Spinal cord (tissue), 9 donors: ENCODE measurements at regions not wholly inside any gene's neighbourhood (a gene's known extent, or its start where the extent isn't known, plus 50 kb on each side); places are given as distances from the start of the nearest gene placed in this dataset.
"Not testable (repeated sequence)": the region's sequence is repeated elsewhere in the genome, so short reads cannot be mapped to it uniquely, and the experiment has no call there.

Source experiments
- DNase-seq, 6 donors: peaks; one replicate each; pipeline versions ENCODE4 v3.0.0 to v3.0.0-alpha.2; 2013 to 2015; ENCODE audit warnings: low spot score in 6 of 6, low read depth in 4 of 6
- H3K27ac ChIP-seq: one replicate; pipeline ENCODE4 v1.5.1; 2013; ENCODE audit warnings: low read depth, low read length, control low read depth
- H3K27me3 ChIP-seq: one replicate; pipeline ENCODE4 v1.6.1; 2013; ENCODE audit warnings: low read length; ENCODE audit not compliant: control insufficient read depth, insufficient read depth
- H3K36me3 ChIP-seq: one replicate; pipeline ENCODE4 v1.6.1; 2013; ENCODE audit warnings: low read length; ENCODE audit not compliant: control insufficient read depth, insufficient read depth
- H3K4me1 ChIP-seq: one replicate; pipeline ENCODE4 v1.6.1; 2013; ENCODE audit warnings: low read length; ENCODE audit not compliant: control insufficient read depth, insufficient read depth
- H3K4me3 ChIP-seq: one replicate; pipeline ENCODE4 v1.5.1; 2013; ENCODE audit warnings: low read depth, low read length, control low read depth
- H3K9me3 ChIP-seq: one replicate; pipeline ENCODE4 v1.6.1; 2013; ENCODE audit warnings: low read length; ENCODE audit not compliant: control insufficient read depth, insufficient read depth
- WGBS: methylation state at CpG from one replicate; pipeline ENCODE4 v1.1.5; 2013; ENCODE audit warnings: missing lambda C conversion rate; ENCODE audit not compliant: insufficient coverage; 5-methylcytosine and 5-hydroxymethylcytosine counted together
- donor health status: healthy.

GRCh38 chr5:83889971-83890745 lies 169.5 kb upstream of the HAPLN1 start:
- peak in 3 of 6 donors; percentile 5 to 89 (median 35) for DNase-seq
- H3K36me3 ChIP-seq, result no peaks in the 10 kb centered on the region
- no peaks in the 10 kb centered on the region for H3K4me1 ChIP-seq
- no peak overlapping the region for H3K27ac ChIP-seq
- no peaks in the 10 kb centered on the region for H3K9me3 ChIP-seq
- no peak overlapping the region for H3K4me3 ChIP-seq
- no peaks in the 10 kb centered on the region for H3K27me3 ChIP-seq
- WGBS, result no CpG with 5 or more reads among the region's 6 CpGs

- peak in 1 of 6 donors; percentile 13 for DNase-seq
- Histone ChIP-seq H3K36me3 (no peaks in the 10 kb centered on the region), H3K4me3 (no peak overlapping the region), H3K4me1 (no peaks in the 10 kb centered on the region), H3K27ac (no peak overlapping the region), H3K27me3 (no peaks in the 10 kb centered on the region), H3K9me3 (no peaks in the 10 kb centered on the region)
- 65% methylated on average over 2 of the region's 8 CpGs for WGBS
Observed at GRCh38 chr5:83877911-83878706, 157.5 kb upstream of the HAPLN1 start.

GRCh38 chr5:83871533-83872395 lies 151.1 kb upstream of the HAPLN1 start:
- no peak for DNase-seq
- H3K9me3 ChIP-seq, result no peaks in the 10 kb centered on the region
- no peaks in the 10 kb centered on the region for H3K4me1 ChIP-seq
- no peaks in the 10 kb centered on the region for H3K36me3 ChIP-seq
- H3K27ac ChIP-seq, result no peak overlapping the region
- WGBS, result 97% methylated on average over 3 of the region's 6 CpGs
- H3K4me3 ChIP-seq, result no peak overlapping the region
- H3K27me3 ChIP-seq, result no peaks in the 10 kb centered on the region

GRCh38 chr5:83866181-83866580 lies 145.5 kb upstream of the HAPLN1 start:
- Histone ChIP-seq H3K4me3 (no peak overlapping the region), H3K27me3 (no peaks in the 10 kb centered on the region), H3K9me3 (no peaks in the 10 kb centered on the region), H3K27ac (no peak overlapping the region), H3K36me3 (no peaks in the 10 kb centered on the region), H3K4me1 (no peaks in the 10 kb centered on the region)
- DNase-seq, result no peak

GRCh38 chr5:83865579-83865978 lies 144.9 kb upstream of the HAPLN1 start:
- Histone ChIP-seq H3K4me3 (no peak overlapping the region), H3K27ac (no peak overlapping the region), H3K36me3 (no peaks in the 10 kb centered on the region), H3K27me3 (no peaks in the 10 kb centered on the region), H3K4me1 (no peaks in the 10 kb centered on the region), H3K9me3 (no peaks in the 10 kb centered on the region)
- DNase-seq, result no peak
- WGBS, result no CpG with 5 or more reads among the region's 1 CpG

GRCh38 chr5:83864652-83865051 lies 144.0 kb upstream of the HAPLN1 start:
- no peaks in the 10 kb centered on the region for H3K9me3 ChIP-seq
- no peaks in the 10 kb centered on the region for H3K4me1 ChIP-seq
- no peaks in the 10 kb centered on the region for H3K36me3 ChIP-seq
- no peaks in the 10 kb centered on the region for H3K27me3 ChIP-seq
- no peak overlapping the region for H3K27ac ChIP-seq
- no peak for DNase-seq
- no CpG with 5 or more reads among the region's 1 CpG for WGBS
- H3K4me3 ChIP-seq, result no peak overlapping the region

GRCh38 chr5:83857341-83857740 lies 136.7 kb upstream of the HAPLN1 start:
- no CpG with 5 or more reads among the region's 1 CpG for WGBS
- DNase-seq, result peak in 1 of 6 donors; percentile 44
- Histone ChIP-seq H3K4me1 (no peaks in the 10 kb centered on the region), H3K27me3 (no peaks in the 10 kb centered on the region), H3K9me3 (no peaks in the 10 kb centered on the region), H3K36me3 (no peaks in the 10 kb centered on the region), H3K27ac (no peak overlapping the region), H3K4me3 (no peak overlapping the region)

GRCh38 chr5:83856881-83857280 lies 136.2 kb upstream of the HAPLN1 start:
- Histone ChIP-seq H3K36me3 (no peaks in the 10 kb centered on the region), H3K27me3 (no peaks in the 10 kb centered on the region), H3K27ac (no peak overlapping the region), H3K4me3 (no peak overlapping the region), H3K4me1 (no peaks in the 10 kb centered on the region), H3K9me3 (no peaks in the 10 kb centered on the region)
- WGBS, result 63% methylated on average over 5 of the region's 6 CpGs
- DNase-seq, result peak in 1 of 6 donors; percentile 35

- H3K36me3 ChIP-seq, H3K27ac ChIP-seq, H3K27me3 ChIP-seq, H3K4me3 ChIP-seq, H3K4me1 ChIP-seq, H3K9me3 ChIP-seq, DNase-seq: not testable (repeated sequence)
- no CpG with 5 or more reads among the region's 3 CpGs for WGBS
Observed at GRCh38 chr5:83850412-83850811, 129.8 kb upstream of the HAPLN1 start.
